ENCODE measurements at regions not wholly inside any gene's neighbourhood (a gene's known extent, or its start where the extent isn't known, plus 50 kb on each side); places are given as distances from the start of the nearest gene placed in this dataset.
"Not testable (repeated sequence)": the region's sequence is repeated elsewhere in the genome, so short reads cannot be mapped to it uniquely, and the experiment has no call there.

DNA sequence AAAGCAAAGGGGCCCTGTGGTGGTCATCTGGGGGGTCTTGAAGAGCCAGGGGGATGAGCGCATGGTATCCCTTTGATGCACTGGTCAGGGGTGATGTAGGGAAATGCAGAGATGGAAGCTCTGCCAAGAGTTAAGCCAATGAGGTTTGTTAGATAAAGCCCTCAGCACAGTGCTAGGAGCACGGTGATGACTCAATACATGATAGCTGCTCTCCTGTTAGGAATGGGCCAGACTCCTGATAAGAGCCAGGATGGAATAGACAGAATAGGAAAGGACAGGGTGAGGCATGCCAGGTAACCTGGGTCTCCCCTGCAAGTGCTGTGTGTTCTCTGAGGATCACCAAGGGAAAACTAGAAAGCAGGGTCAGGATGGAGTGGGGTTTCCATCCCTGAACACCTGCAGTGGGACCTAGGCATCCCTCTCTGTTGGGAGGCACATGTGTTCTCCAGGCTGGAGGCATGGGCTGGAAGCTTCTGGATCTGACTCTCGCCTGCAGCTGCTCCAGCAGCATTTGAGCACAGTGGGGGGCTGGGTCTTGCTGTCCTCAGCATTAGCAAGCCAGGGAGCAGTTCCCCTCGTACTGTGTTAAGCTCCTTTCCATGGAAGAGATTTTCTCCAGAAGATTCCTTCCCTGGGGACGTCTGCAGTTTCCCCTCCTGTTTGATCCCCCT lies 71.8 kb upstream of the TIAM2 start:
- DNase-seq, result no peak

DNA sequence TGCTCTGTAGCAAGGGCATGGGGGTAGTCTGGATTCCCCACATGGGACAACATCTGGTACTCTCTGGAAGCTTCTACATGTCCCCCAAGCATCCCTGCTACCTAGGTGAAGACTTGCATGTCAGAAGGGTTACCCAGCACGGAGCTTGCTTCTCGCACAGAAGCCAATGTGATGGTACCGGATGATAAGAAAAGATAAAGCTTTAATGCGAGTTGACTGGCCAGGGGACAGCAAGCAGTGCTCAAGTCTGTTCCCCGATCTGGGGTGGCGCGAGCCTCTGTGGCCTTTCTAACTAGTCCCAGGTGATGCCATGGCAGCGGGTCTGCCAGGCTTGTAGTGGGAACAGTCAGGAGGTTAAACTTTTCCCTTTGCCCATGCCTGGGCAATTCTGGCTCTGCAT lies 70.0 kb upstream of the TIAM2 start:
- DNase-seq, result no peak

DNA sequence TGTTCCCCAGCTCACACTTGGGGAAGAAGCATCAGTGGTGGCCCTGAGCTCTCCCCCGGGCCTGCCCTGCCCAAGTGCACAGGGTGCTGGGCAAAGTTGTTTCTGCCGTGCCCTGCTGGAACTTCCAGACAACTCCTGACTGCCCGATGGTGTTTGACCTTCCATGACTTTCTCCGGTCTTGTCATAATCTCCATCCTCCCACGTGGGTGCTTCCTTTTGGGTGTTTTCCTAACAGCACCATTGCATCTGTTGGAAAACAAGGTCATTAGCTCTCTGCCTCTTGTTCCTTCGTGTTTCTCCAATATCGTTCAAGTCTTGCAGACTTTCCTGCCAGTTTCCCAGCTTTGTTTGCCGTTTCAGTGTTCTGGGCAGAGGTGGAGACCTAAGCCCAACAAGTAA lies 68.7 kb upstream of the TIAM2 start:
- no peak for DNase-seq

DNA sequence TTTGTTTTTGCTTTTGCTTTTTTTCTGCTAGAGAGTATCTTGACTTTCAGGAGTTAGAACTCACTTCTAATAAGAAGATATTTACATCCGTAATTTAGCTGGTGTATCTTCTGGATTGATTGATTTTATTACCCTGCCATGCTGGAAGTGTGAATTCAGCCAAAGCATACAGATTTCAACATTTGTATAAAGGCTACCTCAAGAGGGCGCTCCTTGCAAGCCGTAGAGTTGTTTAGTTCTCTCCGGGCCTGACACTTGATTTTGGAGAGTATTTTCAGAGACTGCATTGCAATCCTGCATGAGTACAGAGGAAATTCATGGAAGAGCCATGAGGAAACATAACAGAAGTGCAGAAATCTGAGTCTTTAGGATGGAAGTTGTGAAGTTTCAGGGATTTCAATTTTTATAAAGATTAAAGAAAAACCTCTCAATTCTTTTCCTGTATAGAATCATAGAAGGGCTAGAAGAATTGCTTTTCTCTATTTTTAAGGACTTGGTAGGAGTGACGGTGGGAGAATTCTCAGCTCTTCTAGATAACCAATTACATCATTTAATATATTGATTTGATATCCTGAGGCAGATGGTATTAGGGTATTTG lies 66.7 kb upstream of the TIAM2 start:
- peak; percentile 69 for DNase-seq

DNA sequence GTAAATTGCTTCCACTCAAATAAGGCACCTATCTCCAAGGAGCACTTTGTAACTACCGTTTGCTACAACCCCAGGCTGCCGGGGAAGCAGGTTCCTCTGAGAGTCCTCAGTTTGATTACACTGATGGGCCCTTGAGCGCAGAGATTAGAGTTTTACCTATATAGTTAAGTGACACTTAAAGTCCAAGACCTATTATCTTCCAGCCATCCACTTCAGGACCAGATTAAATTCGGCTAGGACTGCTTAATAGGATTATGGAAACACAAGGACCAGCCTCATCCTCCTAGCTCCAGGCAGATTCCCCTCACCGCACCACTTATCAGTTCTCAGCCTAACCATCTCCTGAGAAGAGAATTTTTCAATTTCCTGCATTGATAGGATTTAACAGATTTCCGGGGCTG lies 64.7 kb upstream of the TIAM2 start:
- no peak for DNase-seq

DNA sequence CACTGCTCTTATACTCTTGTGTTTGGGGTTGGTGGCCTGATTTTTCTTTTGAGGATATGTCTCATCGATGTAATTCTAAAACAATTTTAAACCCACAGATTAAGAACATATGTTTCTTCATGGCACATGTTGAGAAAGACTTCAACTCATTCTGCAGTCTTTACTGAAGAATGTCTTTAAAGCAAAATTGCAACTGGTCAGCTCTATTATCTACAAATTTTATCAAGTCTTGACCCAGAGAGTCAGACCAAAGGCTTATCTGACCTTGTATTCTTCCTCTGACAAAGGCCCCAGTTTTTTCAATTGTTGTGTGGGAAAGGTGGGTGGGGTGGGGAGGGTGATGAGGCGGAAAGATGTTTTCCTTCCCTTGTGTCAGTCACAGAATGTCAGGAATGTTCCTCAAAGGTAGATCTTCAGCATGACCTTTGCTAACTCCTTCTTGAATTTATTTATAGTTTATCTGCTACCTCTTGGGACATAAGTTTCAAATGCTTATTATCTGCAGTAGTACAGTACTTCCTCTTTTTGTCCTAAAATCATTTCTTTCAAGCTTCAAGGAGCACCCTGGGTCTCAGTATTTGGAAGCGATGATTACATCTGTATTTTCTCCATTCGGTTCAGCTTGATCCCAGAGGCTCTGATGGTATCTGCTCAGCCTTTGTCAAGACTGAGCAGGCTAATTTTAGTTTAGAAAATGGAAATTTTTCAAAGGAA lies 63.2 kb upstream of the TIAM2 start:
- DNase-seq, result no peak

DNA sequence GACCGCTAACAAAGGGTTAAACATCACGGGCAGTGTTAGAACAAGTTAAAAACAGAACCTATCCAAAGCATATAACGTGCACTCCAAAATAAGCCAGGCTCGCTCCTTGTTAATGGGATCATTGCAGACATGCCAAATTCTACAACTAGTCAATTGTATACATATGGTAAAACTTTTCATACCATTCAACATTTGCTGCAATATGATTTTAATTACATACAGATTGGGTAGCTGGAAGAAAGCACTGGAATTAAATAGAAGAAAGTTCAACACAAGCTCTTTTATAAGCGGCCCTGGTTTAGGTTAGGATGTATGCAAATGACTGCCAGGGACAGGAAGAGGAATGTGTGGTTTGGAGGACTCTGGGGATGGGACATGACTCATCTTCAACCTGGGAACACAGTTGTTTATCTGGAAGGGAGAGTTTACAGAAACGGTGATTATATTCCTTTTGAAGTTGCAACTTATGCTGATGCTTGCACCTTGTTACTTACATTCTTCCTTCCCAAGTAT lies 62.5 kb upstream of the TIAM2 start:
- DNase-seq, result no peak

DNA sequence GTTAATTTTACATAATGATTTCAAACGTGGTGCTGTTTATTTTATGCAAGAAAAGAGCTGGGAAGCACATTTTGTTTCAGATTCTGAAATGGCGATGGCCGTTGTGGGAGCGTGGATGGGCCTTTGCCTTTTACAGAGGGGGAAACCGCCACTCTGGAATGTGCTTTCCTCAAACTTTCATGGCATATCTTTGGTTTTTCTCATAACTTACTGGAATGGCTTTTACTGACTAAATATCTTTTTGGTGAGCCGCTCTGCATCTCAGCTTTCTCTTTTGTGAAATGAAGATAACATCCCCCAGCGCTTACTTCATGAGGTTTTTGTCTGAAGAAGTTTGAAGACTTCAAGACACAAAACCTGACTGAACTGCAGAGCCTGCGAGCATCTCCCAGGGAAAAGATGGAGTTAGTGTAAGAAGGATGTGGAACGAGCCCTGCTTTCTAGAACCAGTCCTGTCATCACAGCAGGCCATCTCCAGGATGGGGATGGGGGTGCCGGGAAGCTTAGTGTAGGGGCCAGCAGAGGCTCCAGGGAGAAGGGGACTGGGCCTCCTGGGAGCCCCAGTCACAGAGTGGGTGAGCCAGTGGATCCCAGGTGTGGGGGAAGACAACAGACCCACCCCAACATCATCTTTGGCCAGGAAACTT lies 61.8 kb upstream of the TIAM2 start:
- no peak for DNase-seq

DNA sequence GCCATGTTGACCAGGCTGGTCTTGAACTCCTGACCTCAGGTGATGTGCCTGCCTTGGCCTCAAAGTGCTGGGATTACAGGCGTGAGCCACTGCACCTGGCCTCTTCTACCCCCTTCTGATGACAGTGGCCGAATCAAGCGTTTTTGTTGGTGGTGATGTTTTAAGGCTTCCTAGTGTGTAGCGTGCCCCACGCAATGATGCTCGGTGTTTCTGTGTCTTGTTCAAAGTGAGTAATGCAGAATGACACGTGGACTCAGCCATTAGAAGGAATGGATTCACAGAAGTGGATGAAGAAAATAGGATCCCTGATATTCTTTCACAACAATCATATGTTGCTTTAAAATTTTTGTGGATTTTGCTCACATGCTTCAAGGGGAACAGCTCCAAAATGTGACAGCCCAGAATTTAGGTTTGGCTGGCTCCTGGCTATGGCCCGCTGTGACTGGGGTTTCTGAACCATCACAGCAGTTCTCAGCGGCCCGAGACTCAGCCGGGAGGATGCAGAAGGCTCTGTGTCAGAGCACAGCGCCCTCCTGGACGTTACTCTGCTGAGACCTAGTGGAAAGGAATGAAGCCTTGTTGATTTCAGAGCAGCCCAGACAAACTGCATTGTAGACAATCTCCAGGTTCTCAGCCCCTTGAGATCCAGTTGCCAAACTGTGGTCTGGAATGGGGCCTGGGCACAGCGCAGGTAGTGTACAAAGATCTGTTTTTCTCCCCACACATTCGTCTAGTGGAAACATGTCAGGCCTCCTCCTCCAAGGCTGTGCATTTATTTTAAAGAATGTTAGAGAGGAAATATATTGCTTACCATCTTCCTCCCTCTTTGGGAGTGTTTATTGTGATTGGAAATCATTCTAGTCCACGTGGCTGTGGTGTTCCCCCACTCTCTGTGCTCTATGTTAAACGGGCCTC lies 57.6 kb upstream of the TIAM2 start:
- DNase-seq, result no peak

DNA sequence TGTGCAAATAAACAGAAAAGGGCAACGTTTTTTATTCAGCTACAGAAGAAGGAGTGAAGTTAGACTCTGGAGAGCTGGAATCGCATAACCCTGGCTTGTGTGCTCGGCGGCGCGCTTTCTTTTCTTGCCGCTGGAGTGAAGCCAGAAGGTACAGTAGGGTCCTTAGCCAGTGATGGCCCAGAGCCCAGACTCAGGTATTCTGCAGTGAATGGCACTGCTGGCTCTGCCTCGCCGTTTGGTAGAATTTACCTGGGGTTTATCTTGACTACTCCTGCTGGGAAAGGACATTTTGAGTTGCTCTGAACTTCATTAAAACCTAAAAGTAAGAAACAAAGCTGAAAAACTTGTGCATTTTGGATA lies 56.9 kb upstream of the TIAM2 start:
- peak; percentile 64 for DNase-seq

DNA sequence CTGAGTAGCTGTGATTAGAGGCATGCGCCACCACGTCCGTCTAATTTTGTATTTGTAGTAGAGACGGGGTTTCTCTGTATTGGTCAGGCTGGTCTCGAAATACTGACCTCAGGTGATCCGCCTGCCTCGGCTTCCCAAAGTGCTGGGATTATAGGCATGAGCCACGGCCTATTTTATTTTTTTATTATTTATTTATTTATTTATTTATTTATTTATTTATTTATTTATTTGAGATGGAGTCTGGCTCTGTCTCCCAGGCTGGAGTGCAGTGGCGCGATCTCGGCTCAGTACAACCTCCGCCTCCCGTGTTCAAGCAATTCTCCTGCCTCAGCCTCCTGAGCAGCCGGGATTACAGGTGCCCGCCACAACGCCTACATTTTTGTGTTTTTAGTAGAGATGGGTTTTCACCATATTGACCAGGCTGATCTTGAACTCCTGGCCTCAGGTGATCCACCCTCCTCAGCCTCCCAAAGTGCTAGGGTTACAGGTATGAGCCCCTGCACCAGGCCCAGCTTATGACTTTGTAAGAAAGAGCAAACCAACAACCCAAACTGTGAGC lies 56.3 kb upstream of the TIAM2 start:
- not testable (repeated sequence) for DNase-seq

DNA sequence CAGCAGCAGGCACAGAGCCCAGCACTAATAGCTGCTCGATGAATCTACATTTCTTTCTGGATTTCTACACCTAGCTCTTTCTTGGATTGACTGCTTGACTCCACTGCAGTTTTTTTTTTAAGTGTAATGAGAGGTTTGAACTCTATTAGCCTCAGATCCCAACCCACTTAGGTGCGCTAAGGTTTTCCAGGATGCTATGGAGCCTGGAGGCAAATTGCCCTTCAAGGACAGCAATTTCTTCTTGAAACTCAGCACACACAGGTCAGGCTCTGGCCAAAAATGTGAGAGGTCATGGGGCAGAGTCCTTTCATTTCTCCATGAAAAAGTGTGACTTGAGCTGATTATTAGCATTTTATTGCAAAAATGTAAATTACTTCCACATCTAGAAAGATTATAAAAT lies 52.3 kb upstream of the TIAM2 start:
- DNase-seq, result no peak

DNA sequence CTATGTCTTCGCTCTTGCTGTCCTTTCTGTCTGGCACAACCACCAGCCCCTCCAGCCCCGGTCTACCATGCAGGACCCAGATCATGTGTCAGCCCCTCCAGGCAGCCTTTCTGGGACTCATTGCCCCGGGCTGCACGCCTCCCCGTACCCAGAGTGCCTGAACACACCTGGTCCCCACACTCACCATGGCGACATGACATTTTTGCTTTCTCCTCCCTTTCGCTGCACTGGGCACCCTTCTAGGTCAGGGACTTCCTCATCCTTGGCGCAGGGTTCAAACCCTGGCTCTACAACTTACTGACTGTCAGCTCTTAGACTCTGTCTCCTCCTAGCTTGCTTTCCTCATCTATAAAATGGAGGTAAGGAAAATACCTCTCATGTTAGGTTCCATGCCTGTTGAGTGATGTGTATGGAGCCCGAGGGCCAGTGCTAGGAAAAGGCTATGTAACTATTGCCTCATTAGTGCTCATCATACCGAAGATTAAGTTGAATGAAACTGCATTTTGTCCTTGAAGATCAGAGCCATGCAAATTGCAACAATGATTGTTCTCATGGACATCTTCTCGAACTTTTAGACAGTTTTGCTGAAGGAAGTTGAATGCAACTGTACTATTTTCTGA lies 49.7 kb upstream of the TIAM2 start:
- DNase-seq, result no peak

Measured in NCI-H1092 (cell line).